Thyroid gland (tissue), 4 donors: ENCODE measurements at regions not wholly inside any gene's neighbourhood (a gene's known extent, or its start where the extent isn't known, plus 50 kb on each side); places are given as distances from the start of the nearest gene placed in this dataset.
A peak's percentile ranks its signal among the peaks of the same experiment; 100 is the strongest.

Experiments used
- DNase-seq, 2 donors: peaks; one replicate each; pipeline ENCODE4 v3.0.0-alpha.2; 2019
- H3K27ac ChIP-seq, 3 donors: fragments of 200-600 bp; sonication (generic); 1 replicate in 2 of 3; 2 replicates in 1 of 3; pipeline ENCODE4 v1.5.1; 2016 to 2019; ENCODE audit warnings: mild to moderate bottlenecking in 1 of 3, moderate library complexity in 1 of 3
- H3K27me3 ChIP-seq: fragments of 200-600 bp; sonication (generic); one replicate; pipeline ENCODE4 v1.5.1; 2019
- H3K36me3 ChIP-seq, 2 donors: fragments of 200-600 bp; sonication (generic); one replicate each; pipeline ENCODE4 v1.5.1; 2016 to 2019
- H3K4me1 ChIP-seq, 2 donors: fragments of 200-600 bp; sonication (generic); one replicate each; pipeline ENCODE4 v1.5.1; 2017 to 2019
- H3K4me3 ChIP-seq, 3 donors: fragments of 200-600 bp; sonication (generic); replicated peaks in 1 of 3; 1 replicate in 2 of 3; 2 replicates in 1 of 3; pipeline ENCODE4 v1.5.1; 2016; ENCODE audit warnings: mild to moderate bottlenecking in 1 of 3
- H3K9me3 ChIP-seq: fragments of 200-600 bp; sonication (generic); one replicate; pipeline ENCODE4 v1.5.1; 2017
- POLR2A ChIP-seq, 2 donors: fragments of 450-650 bp; IDR thresholded peaks; one replicate each; pipeline ENCODE4 v1.6.1; 2017; ENCODE audit warnings: antibody characterized with exemption in 2 of 2, mild to moderate bottlenecking in 2 of 2, moderate library complexity in 1 of 2
- whole genome bisulfite sequencing, 2 donors: methylation state at CpG; one replicate each; pipeline ENCODE4 v1.1.5; 2017; 5-methylcytosine and 5-hydroxymethylcytosine counted together
- intact Hi-C: fragments of 100-400 bp; cut with DNase I; formaldehyde crosslinking; loops from one replicate; pipeline ENCODE4 v1.15.1; 2023
- TF ChIP-seq, protein P1 (sequence below), 6 experiments: fragments of 200-600 bp in 3 of 6; fragments of 450-650 bp in 3 of 6; sonication (generic) in 3 of 6; IDR thresholded peaks; one replicate each; pipeline ENCODE4 v1.5.1; 2016 to 2019; ENCODE audit warnings: antibody characterized with exemption in 6 of 6, mild to moderate bottlenecking in 2 of 6, inconsistent platforms in 1 of 6, moderate library complexity in 1 of 6

DNA sequence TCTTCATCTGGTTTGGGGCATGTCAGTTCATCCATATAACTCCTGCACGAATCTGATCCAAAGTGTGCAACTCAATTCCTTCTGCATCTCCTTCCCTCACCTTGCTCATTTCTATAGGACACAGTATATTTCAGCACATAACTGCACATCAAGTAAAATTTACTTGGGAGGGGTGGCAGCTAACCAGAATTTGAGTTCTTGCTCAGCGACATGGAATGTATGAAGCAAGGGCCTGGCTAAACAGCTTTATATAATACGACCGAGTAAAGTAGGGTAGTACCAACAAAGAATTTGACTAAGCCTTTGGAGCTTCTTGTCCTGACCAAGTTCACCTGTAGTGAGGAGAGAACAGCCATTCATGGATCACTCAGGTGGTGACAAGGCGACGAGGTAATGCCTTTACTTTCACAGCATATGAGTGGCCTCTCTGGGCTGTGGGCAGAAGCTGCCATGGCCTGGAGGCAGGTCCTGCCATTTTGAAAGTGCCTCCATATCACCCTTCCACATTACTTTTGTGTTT lies 570.2 kb upstream of the TNP1 start:
- intact Hi-C loops = loop anchor here (10.0 kb wide), 1 partner anchor 65 kb away; no protein-coding TSS in a partner anchor
- no peaks in the 10 kb centered on the region for H3K27me3 ChIP-seq
- WGBS, 2 donors = 82 to 84% methylated on average over 6 of the region's 6 CpGs
- no peaks in the 10 kb centered on the region for H3K36me3 ChIP-seq
- peaks cover 32 to 49% of the 10 kb centered on the region in 2 donors for H3K4me1 ChIP-seq
- TF ChIP-seq, protein P1, sequence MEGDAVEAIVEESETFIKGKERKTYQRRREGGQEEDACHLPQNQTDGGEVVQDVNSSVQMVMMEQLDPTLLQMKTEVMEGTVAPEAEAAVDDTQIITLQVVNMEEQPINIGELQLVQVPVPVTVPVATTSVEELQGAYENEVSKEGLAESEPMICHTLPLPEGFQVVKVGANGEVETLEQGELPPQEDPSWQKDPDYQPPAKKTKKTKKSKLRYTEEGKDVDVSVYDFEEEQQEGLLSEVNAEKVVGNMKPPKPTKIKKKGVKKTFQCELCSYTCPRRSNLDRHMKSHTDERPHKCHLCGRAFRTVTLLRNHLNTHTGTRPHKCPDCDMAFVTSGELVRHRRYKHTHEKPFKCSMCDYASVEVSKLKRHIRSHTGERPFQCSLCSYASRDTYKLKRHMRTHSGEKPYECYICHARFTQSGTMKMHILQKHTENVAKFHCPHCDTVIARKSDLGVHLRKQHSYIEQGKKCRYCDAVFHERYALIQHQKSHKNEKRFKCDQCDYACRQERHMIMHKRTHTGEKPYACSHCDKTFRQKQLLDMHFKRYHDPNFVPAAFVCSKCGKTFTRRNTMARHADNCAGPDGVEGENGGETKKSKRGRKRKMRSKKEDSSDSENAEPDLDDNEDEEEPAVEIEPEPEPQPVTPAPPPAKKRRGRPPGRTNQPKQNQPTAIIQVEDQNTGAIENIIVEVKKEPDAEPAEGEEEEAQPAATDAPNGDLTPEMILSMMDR (IDR thresholded peaks at IDR 0.05) = no peak
- no peak for TF ChIP-seq POLR2A (IDR thresholded peaks at IDR 0.05)
- no peaks in the 10 kb centered on the region for H3K9me3 ChIP-seq
- H3K4me3 ChIP-seq = no peak overlapping the region
- peak overlapping the region in 1 of 3 donors; percentile 42 for H3K27ac ChIP-seq
- DNase-seq = no peak

DNA sequence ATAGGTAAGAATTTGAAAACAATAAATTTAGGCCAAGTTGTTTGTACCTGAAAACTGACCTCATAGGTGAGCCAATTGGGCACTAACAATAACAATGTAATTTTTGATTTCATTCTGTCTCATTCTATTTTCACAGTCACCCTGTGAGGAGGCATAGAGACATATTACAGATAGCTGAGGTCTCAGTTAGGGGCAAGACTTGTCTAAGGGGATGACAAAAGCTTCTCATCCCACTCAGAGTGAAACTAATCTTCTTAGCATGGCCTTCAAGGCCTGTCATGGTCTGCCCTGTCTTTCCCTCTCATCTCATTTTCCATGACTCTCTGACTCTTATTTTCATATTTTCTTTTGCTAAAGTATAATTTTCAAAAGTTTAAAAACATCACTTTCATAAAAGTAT lies 562.0 kb upstream of the TNP1 start:
- Histone ChIP-seq H3K4me1 (peaks cover 9 to 13% of the 10 kb centered on the region in 2 donors), H3K27ac (no peak overlapping the region), H3K27me3 (no peaks in the 10 kb centered on the region), H3K36me3 (no peaks in the 10 kb centered on the region), H3K9me3 (no peaks in the 10 kb centered on the region), H3K4me3 (no peak overlapping the region)
- TF ChIP-seq POLR2A (IDR thresholded peaks at IDR 0.05) = no peak
- TF ChIP-seq, protein P1 (IDR thresholded peaks at IDR 0.05) = no peak
- DNase-seq = no peak
- intact Hi-C loops = no loop called here

DNA sequence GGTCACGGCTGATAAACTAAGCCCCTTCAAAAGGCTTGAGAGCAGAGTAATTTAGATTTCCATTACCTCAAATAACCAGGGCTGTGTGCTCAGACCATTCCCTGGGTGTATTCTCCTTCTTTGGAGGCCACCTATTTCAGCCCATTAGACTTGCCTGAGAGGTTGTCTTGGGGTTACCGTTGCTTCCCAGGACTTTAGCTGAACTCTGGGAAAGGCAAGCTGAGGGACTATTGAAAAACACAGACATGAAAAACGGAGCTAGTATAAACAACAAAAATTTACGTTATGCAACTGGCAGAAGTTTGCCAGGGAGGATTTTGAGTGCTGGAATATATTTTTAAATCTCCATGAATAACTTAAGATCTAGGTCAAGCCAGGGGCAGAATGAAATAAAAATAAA lies 561.0 kb upstream of the TNP1 start:
- Histone ChIP-seq H3K27ac (no peak overlapping the region), H3K27me3 (no peaks in the 10 kb centered on the region), H3K36me3 (no peaks in the 10 kb centered on the region), H3K4me3 (no peak overlapping the region), H3K9me3 (no peaks in the 10 kb centered on the region), H3K4me1 (peaks cover 9 to 13% of the 10 kb centered on the region in 2 donors)
- 64 to 67% methylated on average over 4 of the region's 4 CpGs for WGBS, 2 donors
- TF ChIP-seq, protein P1 (IDR thresholded peaks at IDR 0.05) = no peak
- no peak for TF ChIP-seq POLR2A (IDR thresholded peaks at IDR 0.05)
- intact Hi-C loops = no loop called here
- DNase-seq = no peak

DNA sequence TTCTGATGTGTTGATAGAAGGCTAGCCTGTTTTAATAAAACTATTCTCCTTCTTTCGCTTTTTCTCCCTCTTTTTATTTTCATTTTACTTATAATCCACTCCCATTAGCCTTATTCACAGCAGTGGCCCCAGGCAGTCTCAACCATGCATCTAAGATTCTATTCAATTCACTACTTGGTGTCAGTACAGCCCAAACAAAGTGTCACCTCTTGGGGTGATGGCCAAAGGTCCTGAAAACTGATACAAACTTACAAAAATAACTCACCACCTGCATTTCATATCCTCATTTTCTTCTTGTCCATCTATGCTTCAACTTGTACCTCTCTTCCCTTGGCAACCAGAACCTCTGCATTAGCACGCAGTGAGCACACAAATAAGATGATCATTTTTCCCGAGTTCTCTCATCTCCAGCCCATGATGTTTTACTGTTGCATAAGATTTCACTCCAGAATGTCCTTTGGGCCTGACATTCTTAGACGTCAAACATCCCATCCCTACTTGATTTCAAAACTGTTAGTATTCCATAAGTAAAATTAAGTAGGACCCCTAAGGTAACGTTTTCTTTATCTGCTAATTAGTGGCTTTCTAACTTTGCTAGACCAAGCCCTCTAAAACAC lies 559.3 kb upstream of the TNP1 start:
- no peak overlapping the region for H3K4me3 ChIP-seq
- TF ChIP-seq POLR2A (IDR thresholded peaks at IDR 0.05) = no peak
- TF ChIP-seq, protein P1 (IDR thresholded peaks at IDR 0.05) = no peak
- no peaks in the 10 kb centered on the region for H3K36me3 ChIP-seq
- H3K27me3 ChIP-seq = no peaks in the 10 kb centered on the region
- no peak for DNase-seq
- H3K9me3 ChIP-seq = no peaks in the 10 kb centered on the region
- 82 to 95% methylated on average over 5 of the region's 5 CpGs for WGBS, 2 donors
- H3K4me1 ChIP-seq = peaks cover 9 to 13% of the 10 kb centered on the region in 2 donors
- no peak overlapping the region for H3K27ac ChIP-seq
- intact Hi-C loops = no loop called here

DNA sequence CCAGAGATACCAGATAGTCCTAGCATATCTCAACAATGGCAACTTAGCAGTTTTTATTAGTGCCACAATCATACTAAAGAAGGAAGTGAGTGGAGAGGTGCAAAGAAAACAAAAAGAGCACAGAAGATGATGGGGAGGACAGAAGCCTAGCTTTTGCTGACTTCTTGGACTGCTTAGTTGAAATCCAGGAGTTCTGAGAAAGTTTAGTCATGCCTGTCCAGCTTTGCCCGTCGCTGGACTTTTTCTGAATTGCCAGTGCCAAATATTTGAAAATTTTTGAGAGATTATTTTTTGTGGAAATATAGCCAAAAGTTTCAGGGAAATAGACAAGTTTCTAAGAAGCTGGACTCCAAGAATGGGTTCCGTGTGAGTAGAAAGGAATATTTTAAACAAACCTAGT lies 558.7 kb upstream of the TNP1 start:
- Histone ChIP-seq H3K4me3 (no peak overlapping the region), H3K9me3 (no peaks in the 10 kb centered on the region), H3K27me3 (no peaks in the 10 kb centered on the region), H3K36me3 (no peaks in the 10 kb centered on the region), H3K27ac (peak overlapping the region in 1 of 3 donors; percentile 2), H3K4me1 (peaks cover 9 to 13% of the 10 kb centered on the region in 2 donors)
- 50 to 52% methylated on average over 3 of the region's 3 CpGs for WGBS, 2 donors
- intact Hi-C loops = no loop called here
- no peak for DNase-seq
- TF ChIP-seq POLR2A (IDR thresholded peaks at IDR 0.05) = no peak
- TF ChIP-seq, protein P1 (IDR thresholded peaks at IDR 0.05) = no peak
